ENCODE measurements at regions not wholly inside any gene's neighbourhood (a gene's known extent, or its start where the extent isn't known, plus 50 kb on each side); places are given as distances from the start of the nearest gene placed in this dataset.

DNA sequence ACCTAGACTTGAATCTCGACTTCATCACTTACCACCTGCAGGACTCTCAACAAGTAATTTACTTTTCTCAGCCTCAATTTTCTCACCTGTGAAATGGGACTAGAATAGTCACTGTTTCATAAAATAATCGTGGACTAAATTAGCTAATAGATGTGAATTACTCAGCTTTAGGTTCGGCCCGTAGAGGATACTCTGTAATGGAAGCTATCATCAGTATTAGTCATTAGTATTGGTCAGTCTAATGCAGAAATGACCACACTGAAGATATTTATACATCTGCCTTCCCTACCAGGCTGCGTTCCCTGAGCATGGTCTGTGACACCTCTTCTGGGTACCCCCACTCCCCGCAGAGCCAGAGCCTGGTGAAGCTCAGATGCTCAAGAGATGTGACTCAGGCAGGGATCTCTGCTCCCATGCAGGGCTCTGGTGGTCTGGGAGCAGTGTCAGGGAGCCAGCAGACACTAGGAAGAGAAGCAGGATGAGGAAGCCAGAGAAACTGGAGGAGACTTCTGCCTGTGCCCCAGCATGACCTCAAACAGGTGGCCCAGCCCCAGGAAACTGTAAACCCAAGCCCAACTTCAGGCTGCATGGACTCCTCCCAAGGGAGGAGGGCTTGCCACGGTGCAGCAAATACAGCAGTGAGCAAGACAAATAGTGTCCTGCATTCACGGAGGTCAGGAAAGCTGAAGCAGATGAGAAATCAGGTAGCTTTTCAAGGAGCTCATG lies 88.0 kb upstream of the E2F8 start:
- intact Hi-C loops (cut with DNase I; ENCODE audit: low total_unique reads) (no loop called here), in situ Hi-C loops (cut with MboI; ENCODE audit: low pct_ligation_motif_present in 1 of 4, low pct_unique_long_range_greater_than_20kb in 1 of 4, low sequenced_read_pairs in 3 of 4) (no loop called here)
- Histone ChIP-seq H3K4me3 (no peak overlapping the region), H3K27ac (no peak overlapping the region), H3K36me3 (no peaks in the 10 kb centered on the region), H3K4me1 (no peaks in the 10 kb centered on the region), H3K9me3 (no peaks in the 10 kb centered on the region), H3K27me3 (no peaks in the 10 kb centered on the region)
- 20 to 64% methylated on average over 2 to 8 of the region's 8 CpGs for WGBS, 2 donors (ENCODE audit: low coverage in 1 of 2)
- TF ChIP-seq, protein P1, sequence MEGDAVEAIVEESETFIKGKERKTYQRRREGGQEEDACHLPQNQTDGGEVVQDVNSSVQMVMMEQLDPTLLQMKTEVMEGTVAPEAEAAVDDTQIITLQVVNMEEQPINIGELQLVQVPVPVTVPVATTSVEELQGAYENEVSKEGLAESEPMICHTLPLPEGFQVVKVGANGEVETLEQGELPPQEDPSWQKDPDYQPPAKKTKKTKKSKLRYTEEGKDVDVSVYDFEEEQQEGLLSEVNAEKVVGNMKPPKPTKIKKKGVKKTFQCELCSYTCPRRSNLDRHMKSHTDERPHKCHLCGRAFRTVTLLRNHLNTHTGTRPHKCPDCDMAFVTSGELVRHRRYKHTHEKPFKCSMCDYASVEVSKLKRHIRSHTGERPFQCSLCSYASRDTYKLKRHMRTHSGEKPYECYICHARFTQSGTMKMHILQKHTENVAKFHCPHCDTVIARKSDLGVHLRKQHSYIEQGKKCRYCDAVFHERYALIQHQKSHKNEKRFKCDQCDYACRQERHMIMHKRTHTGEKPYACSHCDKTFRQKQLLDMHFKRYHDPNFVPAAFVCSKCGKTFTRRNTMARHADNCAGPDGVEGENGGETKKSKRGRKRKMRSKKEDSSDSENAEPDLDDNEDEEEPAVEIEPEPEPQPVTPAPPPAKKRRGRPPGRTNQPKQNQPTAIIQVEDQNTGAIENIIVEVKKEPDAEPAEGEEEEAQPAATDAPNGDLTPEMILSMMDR (IDR thresholded peaks at IDR 0.05), result no peak
- no peak for DNase-seq

DNA sequence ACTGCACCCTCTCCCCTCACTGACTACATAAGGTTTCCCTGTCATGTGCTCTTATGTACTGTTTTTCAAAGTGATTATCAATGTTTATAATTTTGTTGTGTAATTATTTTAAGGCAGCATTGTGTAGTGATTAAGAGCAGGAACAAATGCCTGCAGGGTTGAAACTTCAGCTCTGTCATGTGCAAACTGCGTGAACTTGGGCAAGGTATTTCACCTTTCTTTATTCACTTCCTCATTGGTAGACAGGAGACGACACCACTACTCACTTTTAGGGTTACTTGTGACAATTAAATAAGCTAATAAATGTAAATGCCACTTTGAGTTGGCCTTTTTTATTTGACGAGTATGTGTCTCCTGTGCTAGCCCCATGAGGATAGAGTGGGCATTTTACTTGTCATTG lies 86.5 kb upstream of the E2F8 start:
- DNase-seq, result no peak
- intact Hi-C loops (cut with DNase I; ENCODE audit: low total_unique reads) (no loop called here), in situ Hi-C loops (cut with MboI; ENCODE audit: low pct_ligation_motif_present in 1 of 4, low pct_unique_long_range_greater_than_20kb in 1 of 4, low sequenced_read_pairs in 3 of 4) (no loop called here)
- Histone ChIP-seq H3K4me1 (no peaks in the 10 kb centered on the region), H3K27me3 (peaks cover 3% of the 10 kb centered on the region), H3K27ac (no peak overlapping the region), H3K9me3 (no peaks in the 10 kb centered on the region), H3K36me3 (no peaks in the 10 kb centered on the region), H3K4me3 (no peak overlapping the region)
- 67 to 70% methylated on average over 3 of the region's 3 CpGs for WGBS, 2 donors (ENCODE audit: low coverage in 1 of 2)
- TF ChIP-seq EP300 (IDR thresholded peaks at IDR 0.05; ENCODE audit: low read depth) (no peak), POLR2A (IDR thresholded peaks at IDR 0.05) (no peak), POLR2AphosphoS5 (IDR thresholded peaks at IDR 0.05) (no peak)
- TF ChIP-seq, protein P1 (IDR thresholded peaks at IDR 0.05), result no peak

DNA sequence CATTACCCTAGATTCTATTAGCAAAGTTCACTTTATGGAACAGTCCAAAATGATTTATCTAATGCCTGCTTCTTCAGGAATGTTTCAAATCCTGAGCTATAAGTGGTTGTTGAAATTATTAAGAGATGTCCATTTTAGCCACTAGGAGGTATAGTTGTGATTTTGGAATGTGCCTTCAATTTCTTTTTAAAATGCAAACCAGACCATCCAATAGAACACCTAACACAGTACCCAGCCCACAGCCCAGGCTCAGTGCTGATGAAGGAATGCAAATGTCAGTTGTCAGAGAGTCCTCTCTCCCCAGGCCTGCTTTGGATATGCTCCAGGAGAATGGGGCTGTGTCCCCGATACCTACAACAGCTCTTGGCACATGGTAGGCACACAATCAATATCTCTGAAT lies 85.8 kb upstream of the E2F8 start:
- Histone ChIP-seq H3K9me3 (no peaks in the 10 kb centered on the region), H3K27ac (no peak overlapping the region), H3K27me3 (peaks cover 7% of the 10 kb centered on the region), H3K4me3 (no peak overlapping the region), H3K4me1 (no peaks in the 10 kb centered on the region), H3K36me3 (no peaks in the 10 kb centered on the region)
- in situ Hi-C loops (cut with MboI; ENCODE audit: low pct_ligation_motif_present in 1 of 4, low pct_unique_long_range_greater_than_20kb in 1 of 4, low sequenced_read_pairs in 3 of 4), result no loop called here
- intact Hi-C loops (cut with DNase I; ENCODE audit: low total_unique reads), result no loop called here
- TF ChIP-seq POLR2A (IDR thresholded peaks at IDR 0.05) (no peak), EP300 (IDR thresholded peaks at IDR 0.05; ENCODE audit: low read depth) (no peak), POLR2AphosphoS5 (IDR thresholded peaks at IDR 0.05) (no peak)
- TF ChIP-seq, protein P1 (IDR thresholded peaks at IDR 0.05), result peak in 1 of 5 experiments; percentile 14
- no peak for DNase-seq
- WGBS, 2 donors (ENCODE audit: low coverage in 1 of 2), result 92 to 100% methylated on average over 1 of the region's 1 CpG

DNA sequence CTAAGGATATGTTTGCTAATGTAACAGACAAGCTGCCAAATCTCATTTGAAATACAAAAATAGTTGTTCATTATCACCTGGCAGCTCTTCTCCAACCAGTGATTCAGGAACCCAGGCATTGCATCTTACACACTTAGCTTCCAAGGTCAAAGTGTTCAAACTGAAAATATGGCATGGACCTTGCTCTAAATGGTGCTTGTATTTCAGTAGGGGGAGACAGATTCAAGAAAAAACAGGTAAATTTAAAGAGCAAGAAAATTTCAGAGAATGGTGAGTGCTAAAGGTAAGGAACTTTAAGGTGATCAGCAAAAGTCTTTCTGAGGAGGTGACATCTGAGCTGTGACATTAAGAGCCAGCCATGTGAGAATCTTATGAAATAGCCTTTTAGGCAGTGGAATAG lies 82.8 kb upstream of the E2F8 start:
- Histone ChIP-seq H3K27ac (no peak overlapping the region), H3K36me3 (no peaks in the 10 kb centered on the region), H3K27me3 (peaks cover 7% of the 10 kb centered on the region), H3K4me3 (no peak overlapping the region), H3K9me3 (no peaks in the 10 kb centered on the region), H3K4me1 (no peaks in the 10 kb centered on the region)
- no peak for TF ChIP-seq POLR2AphosphoS5 (IDR thresholded peaks at IDR 0.05)
- TF ChIP-seq EP300 (IDR thresholded peaks at IDR 0.05; ENCODE audit: low read depth), result no peak
- no peak for TF ChIP-seq POLR2A (IDR thresholded peaks at IDR 0.05)
- TF ChIP-seq, protein P1 (IDR thresholded peaks at IDR 0.05), result no peak
- in situ Hi-C loops (cut with MboI; ENCODE audit: low pct_ligation_motif_present in 1 of 4, low pct_unique_long_range_greater_than_20kb in 1 of 4, low sequenced_read_pairs in 3 of 4) (loop anchor here in 2 of 4 donors (25.0 kb wide), 2 partner anchors 214 to 414 kb away; no protein-coding TSS in a partner anchor), intact Hi-C loops (cut with DNase I; ENCODE audit: low total_unique reads) (no loop called here)
- DNase-seq, result no peak

All from transverse colon (tissue), 4 donors.